ENCODE measurements at regions not wholly inside any gene's neighbourhood (a gene's known extent, or its start where the extent isn't known, plus 50 kb on each side); places are given as distances from the start of the nearest gene placed in this dataset.
A peak's percentile ranks its signal among the peaks of the same experiment; 100 is the strongest.

DNA sequence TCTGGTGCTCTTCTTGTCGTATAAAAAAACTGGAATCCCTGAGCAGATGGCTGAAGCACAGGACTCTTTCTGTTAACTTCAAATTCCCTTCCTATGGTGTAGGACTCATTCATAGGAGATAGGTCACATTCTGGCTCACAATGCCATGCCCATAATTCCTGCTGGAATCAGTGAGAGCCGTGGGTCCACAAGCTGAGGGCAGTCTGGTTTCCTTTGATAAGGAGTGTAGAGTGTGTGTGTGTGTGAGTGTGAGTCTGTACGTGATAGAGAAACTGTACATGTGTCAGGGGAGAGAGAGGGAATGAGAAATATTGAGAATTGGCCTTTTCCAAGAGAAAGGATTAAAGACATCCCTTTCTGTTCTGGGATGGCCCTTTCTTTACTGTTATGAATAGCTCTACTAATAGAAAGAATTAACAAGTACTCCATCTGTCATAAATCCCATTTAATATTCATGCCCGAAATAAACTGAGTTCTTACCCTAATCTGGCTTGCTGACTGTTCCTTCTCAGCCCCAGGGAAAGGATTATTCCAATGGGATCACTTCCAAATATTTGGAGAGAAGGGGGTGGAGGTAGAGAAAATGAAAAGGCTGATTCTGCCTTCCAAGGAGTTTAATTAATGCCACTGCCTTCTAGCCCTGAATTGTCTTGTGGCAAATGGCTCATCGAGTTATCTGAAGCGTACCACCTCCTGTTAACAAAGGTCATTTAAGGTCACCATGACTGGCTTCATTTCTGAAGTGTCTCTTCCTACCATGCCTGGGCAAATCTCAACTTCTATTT, 79.0 kb downstream of the TMX1 start:
- Histone ChIP-seq H3K4me1 (ENCODE audit: low read depth) (no peaks in the 10 kb centered on the region), H3K9me3 (no peaks in the 10 kb centered on the region), H3K4me3 (no peak overlapping the region), H3K36me3 (ENCODE audit: low read depth) (no peaks in the 10 kb centered on the region)
- intact Hi-C loops (cut with DNase I, micrococcal nuclease) = no loop called here
- DNase-seq (no peak), ATAC-seq (no peak)
- TF ChIP-seq CTCF (IDR thresholded peaks at IDR 0.05) = no peak

DNA sequence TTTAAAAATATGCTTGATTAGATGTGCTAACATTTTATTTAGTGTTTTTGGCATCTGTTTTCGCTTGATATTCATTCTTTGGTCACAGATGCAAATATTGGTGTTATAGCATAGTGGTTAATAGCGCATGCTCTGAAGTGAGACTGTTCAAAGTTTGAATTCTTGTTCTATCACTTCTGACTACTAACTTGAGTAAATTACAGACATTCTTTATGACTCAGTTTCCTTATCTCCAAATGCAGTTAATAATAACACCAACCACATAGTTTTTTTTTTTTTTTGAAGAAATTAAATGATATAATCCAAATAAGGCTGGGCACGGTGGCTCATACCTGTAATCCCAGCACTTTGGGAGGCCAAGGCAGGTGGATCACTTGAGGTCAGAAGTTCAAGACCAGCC, 81.0 kb downstream of the TMX1 start:
- no peaks in the 10 kb centered on the region for H3K4me1 ChIP-seq (ENCODE audit: low read depth)
- H3K9me3 ChIP-seq = no peaks in the 10 kb centered on the region
- no peaks in the 10 kb centered on the region for H3K36me3 ChIP-seq (ENCODE audit: low read depth)
- intact Hi-C loops (cut with DNase I, micrococcal nuclease) = no loop called here
- ATAC-seq = no peak
- DNase-seq = no peak
- TF ChIP-seq CTCF (IDR thresholded peaks at IDR 0.05) = no peak
- H3K4me3 ChIP-seq = no peak overlapping the region

- H3K4me3 ChIP-seq = no peak overlapping the region
- no peaks in the 10 kb centered on the region for H3K36me3 ChIP-seq (ENCODE audit: low read depth)
- intact Hi-C loops (cut with DNase I, micrococcal nuclease) = no loop called here
- ATAC-seq = no peak
- no peak for TF ChIP-seq CTCF (IDR thresholded peaks at IDR 0.05)
- no peaks in the 10 kb centered on the region for H3K9me3 ChIP-seq
- no peak for DNase-seq
- no peaks in the 10 kb centered on the region for H3K4me1 ChIP-seq (ENCODE audit: low read depth)
Observed at GRCh38 chr14:51323492-51323891, 83.4 kb downstream of the TMX1 start.

DNA sequence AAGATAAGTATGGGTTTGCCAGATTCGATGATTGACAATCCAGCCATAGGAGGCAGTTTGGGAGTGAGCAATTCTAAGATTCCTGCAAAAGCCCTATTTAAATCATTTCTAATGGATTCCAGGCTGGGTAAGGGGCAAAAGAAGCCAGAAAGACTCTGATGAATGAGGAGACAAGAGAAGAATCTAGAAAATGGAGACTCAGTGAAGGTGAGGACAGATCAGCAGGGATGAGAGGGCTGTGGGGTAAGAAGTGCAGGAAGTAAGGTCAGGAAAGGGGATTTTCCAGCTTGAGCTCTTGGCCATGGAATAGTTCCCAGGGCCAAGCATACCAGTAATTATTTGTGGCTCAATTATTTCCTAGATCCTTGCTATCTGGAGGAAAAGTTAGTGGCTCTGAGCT, 87.3 kb downstream of the TMX1 start:
- intact Hi-C loops (cut with DNase I, micrococcal nuclease) = no loop called here
- no peak for ATAC-seq

GRCh38 chr14:51328064-51328771, 88.2 kb downstream of the TMX1 start:
- no peak for DNase-seq
- intact Hi-C loops (cut with DNase I, micrococcal nuclease) = no loop called here
- no peak for TF ChIP-seq CTCF (IDR thresholded peaks at IDR 0.05)
- Histone ChIP-seq H3K36me3 (ENCODE audit: low read depth) (no peaks in the 10 kb centered on the region), H3K9me3 (no peaks in the 10 kb centered on the region), H3K4me1 (ENCODE audit: low read depth) (no peaks in the 10 kb centered on the region), H3K4me3 (no peak overlapping the region)
- peak; percentile 12 for ATAC-seq

More for the DNA sequence above, 87.3 kb downstream of the TMX1 start:
- H3K36me3 ChIP-seq (ENCODE audit: low read depth) = no peaks in the 10 kb centered on the region
- TF ChIP-seq CTCF (IDR thresholded peaks at IDR 0.05) = no peak
- H3K4me3 ChIP-seq = no peak overlapping the region
- no peaks in the 10 kb centered on the region for H3K4me1 ChIP-seq (ENCODE audit: low read depth)
- H3K9me3 ChIP-seq = no peaks in the 10 kb centered on the region
- DNase-seq = no peak

All from mucosa of descending colon (tissue), 3 donors.